Left colon (tissue), 2 donors: ENCODE measurements at regions not wholly inside any gene's neighbourhood (a gene's known extent, or its start where the extent isn't known, plus 50 kb on each side); places are given as distances from the start of the nearest gene placed in this dataset.

Experiments used
- ATAC-seq: fragments of 200-7000 bp; cut with Tn5 transposase; one replicate; pipeline ENCODE4 v1.9.1; 2020; ENCODE audit warnings: mild to moderate bottlenecking, moderate library complexity
- DNase-seq, 2 donors: peaks; one replicate each; pipeline ENCODE4 v3.0.0-alpha.2; 2020
- intact Hi-C, 2 donors: fragments of 100-400 bp; cut with DNase I in 1 of 2; cut with micrococcal nuclease in 1 of 2; formaldehyde crosslinking; loops; one replicate each; pipeline versions ENCODE4 v1.11.2 to v1.14.0; 2022; cut with DNase I, micrococcal nuclease
- microRNA-seq, 2 donors: library from miRNA; unstranded; fragments of <30 nt; microRNA quantifications; one replicate each; pipeline versions ENCODE4 v1.1.0 to v1.2.0, GENCODE V29; 2020
- donor health status: DM: no; HTN: no; CAD: no.
- donor health status: DM: yes; HTN: yes; CAD: no.

GRCh38 chr2:64400733-64401528 lies 53.0 kb upstream of the LGALSL start:
- DNase-seq (peak; percentile 47 to 63), ATAC-seq (peak; percentile 39)
- intact Hi-C loops, result no loop called here

GRCh38 chr2:64401529-64401880 lies 52.5 kb upstream of the LGALSL start:
- DNase-seq (peak; percentile 48 to 51), ATAC-seq (peak; percentile 41)
- intact Hi-C loops, result no loop called here

GRCh38 chr2:64402876-64403275 lies 51.1 kb upstream of the LGALSL start:
- ATAC-seq (no peak), DNase-seq (no peak)
- intact Hi-C loops, result no loop called here

GRCh38 chr2:64403426-64403825 lies 50.5 kb upstream of the LGALSL start:
- no peak for ATAC-seq
- no peak for DNase-seq
- intact Hi-C loops, result no loop called here

- intact Hi-C loops, result no loop called here
- ATAC-seq, result peak; percentile 24
- DNase-seq, result peak; percentile 76 to 83
These were observed 49.8 kb upstream of the LGALSL start for GRCh38 chr2:64404002-64404731.

Small RNA genes in the stretch of these regions (microRNA-seq; reads per million reads assigned to microRNA genes)
- gene MIR4433A (0 reads per million in 2 donors), gene MIR4433B (0 reads per million in 2 donors)
